Cardiac muscle cell (in vitro differentiated cells and primary cell): ENCODE measurements at regions not wholly inside any gene's neighbourhood (a gene's known extent, or its start where the extent isn't known, plus 50 kb on each side); places are given as distances from the start of the nearest gene placed in this dataset.

Source experiments
- DNase-seq, 2 donors: peaks; one replicate each; pipeline versions ENCODE4 v3.0.0 to v3.0.0-alpha.2; 2010 to 2017; ENCODE audit warnings: low read depth in 1 of 2, low spot score in 1 of 2
- H3K27ac ChIP-seq: fragments of 200-600 bp; sonication (generic); 2 replicates; pipeline ENCODE4 v1.5.1; 2016
- H3K27me3 ChIP-seq: fragments of 200-600 bp; sonication (generic); 2 replicates; pipeline ENCODE4 v1.6.0; 2016; ENCODE audit warnings: control low read depth
- H3K36me3 ChIP-seq: fragments of 200-600 bp; sonication (generic); 2 replicates; pipeline ENCODE4 v1.5.1; 2016; ENCODE audit warnings: control low read depth
- H3K4me1 ChIP-seq: fragments of 200-600 bp; sonication (generic); 2 replicates; pipeline ENCODE4 v1.8.1; 2017; ENCODE audit warnings: low read depth, mild to moderate bottlenecking, mixed run types
- H3K4me3 ChIP-seq: fragments of 200-600 bp; sonication (generic); 2 replicates; pipeline ENCODE4 v1.5.1; 2016; ENCODE audit warnings: mild to moderate bottlenecking
- H3K9me3 ChIP-seq: fragments of 200-600 bp; sonication (generic); 2 replicates; pipeline ENCODE4 v1.5.1; 2017; ENCODE audit warnings: low read depth, mild to moderate bottlenecking, control low read depth
- TF ChIP-seq, protein P1 (sequence below): IDR thresholded peaks from 2 replicates; pipeline ENCODE4 v1.5.1; 2012; ENCODE audit warnings: low read depth, mild to moderate bottlenecking, low read length

DNA sequence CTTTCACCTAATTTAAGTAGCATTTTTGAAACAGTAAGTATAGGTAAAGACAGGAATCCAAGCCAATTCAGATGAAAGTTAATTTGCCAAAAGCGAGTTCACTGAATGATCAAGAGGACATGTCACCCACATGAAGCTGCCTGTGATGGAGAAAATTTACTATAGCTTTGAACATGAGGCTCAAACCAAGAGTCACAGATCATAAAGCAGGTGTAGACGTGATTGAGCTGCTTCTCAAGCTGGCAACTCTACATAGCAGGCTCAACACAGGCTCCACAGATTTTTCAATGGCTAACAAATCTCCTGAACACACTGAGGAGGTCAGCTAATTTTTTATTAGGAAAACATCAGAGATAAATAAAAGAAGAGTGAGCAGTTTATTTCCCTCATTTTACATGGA lies 173.7 kb downstream of the FAM114A2 start:
- Histone ChIP-seq H3K4me1 (no peaks in the 10 kb centered on the region), H3K4me3 (no peak overlapping the region), H3K36me3 (no peaks in the 10 kb centered on the region), H3K27ac (no peak overlapping the region), H3K9me3 (no peaks in the 10 kb centered on the region), H3K27me3 (no peaks in the 10 kb centered on the region)
- TF ChIP-seq, protein P1, sequence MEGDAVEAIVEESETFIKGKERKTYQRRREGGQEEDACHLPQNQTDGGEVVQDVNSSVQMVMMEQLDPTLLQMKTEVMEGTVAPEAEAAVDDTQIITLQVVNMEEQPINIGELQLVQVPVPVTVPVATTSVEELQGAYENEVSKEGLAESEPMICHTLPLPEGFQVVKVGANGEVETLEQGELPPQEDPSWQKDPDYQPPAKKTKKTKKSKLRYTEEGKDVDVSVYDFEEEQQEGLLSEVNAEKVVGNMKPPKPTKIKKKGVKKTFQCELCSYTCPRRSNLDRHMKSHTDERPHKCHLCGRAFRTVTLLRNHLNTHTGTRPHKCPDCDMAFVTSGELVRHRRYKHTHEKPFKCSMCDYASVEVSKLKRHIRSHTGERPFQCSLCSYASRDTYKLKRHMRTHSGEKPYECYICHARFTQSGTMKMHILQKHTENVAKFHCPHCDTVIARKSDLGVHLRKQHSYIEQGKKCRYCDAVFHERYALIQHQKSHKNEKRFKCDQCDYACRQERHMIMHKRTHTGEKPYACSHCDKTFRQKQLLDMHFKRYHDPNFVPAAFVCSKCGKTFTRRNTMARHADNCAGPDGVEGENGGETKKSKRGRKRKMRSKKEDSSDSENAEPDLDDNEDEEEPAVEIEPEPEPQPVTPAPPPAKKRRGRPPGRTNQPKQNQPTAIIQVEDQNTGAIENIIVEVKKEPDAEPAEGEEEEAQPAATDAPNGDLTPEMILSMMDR: no peak
- no peak for DNase-seq

DNA sequence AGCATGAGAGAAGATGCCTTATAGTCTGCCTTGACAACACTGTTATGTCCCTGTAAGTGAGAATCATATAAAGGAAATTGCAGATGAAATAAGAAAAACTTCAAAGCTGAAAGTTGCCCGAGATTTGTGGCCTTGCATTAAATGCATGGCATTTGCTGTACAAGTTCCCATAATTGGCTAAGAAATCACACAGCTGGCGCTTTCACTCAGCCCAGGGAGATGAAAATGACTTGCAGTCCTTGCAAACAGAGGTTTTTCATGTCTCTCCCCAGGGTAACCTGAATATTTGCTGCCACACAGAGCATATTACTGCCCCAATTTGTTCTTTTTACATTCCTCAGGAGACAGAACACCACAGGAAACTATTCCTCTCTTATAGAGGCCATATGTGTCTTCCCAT lies 174.8 kb downstream of the FAM114A2 start:
- Histone ChIP-seq H3K27ac (no peak overlapping the region), H3K9me3 (no peaks in the 10 kb centered on the region), H3K36me3 (no peaks in the 10 kb centered on the region), H3K4me1 (no peaks in the 10 kb centered on the region), H3K4me3 (no peak overlapping the region), H3K27me3 (no peaks in the 10 kb centered on the region)
- no peak for DNase-seq
- TF ChIP-seq, protein P1: no peak
